GM12878 (cell line): ENCODE measurements at regions not wholly inside any gene's neighbourhood (a gene's known extent, or its start where the extent isn't known, plus 50 kb on each side); places are given as distances from the start of the nearest gene placed in this dataset.

Experiments used
- CHD2 ChIP-seq: IDR thresholded peaks from 2 replicates; pipeline ENCODE4 v1.6.1; 2011; ENCODE audit warnings: low read depth, low read length, improper control_type of control experiment, borderline replicate concordance
- HCFC1 ChIP-seq: fragments of 150-350 bp; IDR thresholded peaks from 2 replicates; pipeline ENCODE4 v1.6.1; 2014; ENCODE audit warnings: low read length
- KDM1A ChIP-seq: fragments of 200-600 bp; sonication (generic); IDR thresholded peaks from 2 replicates; pipeline ENCODE4 v1.6.1; 2016; ENCODE audit warnings: borderline replicate concordance
- NRF1 ChIP-seq: conservative IDR thresholded peaks from 2 replicates; pipeline ENCODE4 v1.6.1; 2011; ENCODE audit warnings: mild to moderate bottlenecking, low read depth, low read length, improper control_type of control experiment
- PRDM15 ChIP-seq: fragments of 450-650 bp; formaldehyde crosslinking; IDR thresholded peaks from 2 replicates; pipeline ENCODE4 v1.4.0; 2020; ENCODE audit warnings: mild to moderate bottlenecking, moderate library complexity
- RAD21 ChIP-seq: IDR thresholded peaks from 2 replicates; pipeline ENCODE4 v1.6.1; 2011; ENCODE audit warnings: mild to moderate bottlenecking, low read depth, low read length, moderate library complexity; ENCODE audit not compliant: insufficient read depth
- TBL1XR1 ChIP-seq: IDR thresholded peaks from 2 replicates; pipeline ENCODE4 v1.6.1; 2012; ENCODE audit warnings: low read depth, low read length, improper control_type of control experiment
- ZBTB4 ChIP-seq: fragments of 450-650 bp; formaldehyde crosslinking; IDR thresholded peaks from 2 replicates; pipeline ENCODE4 v1.4.0; 2022; ENCODE audit warnings: mild to moderate bottlenecking, moderate library complexity

GRCh38 chr11:70766901-70767300, 368.6 kb downstream of the CTTN start (continued):
- TF ChIP-seq PRDM15: no peak
- no peak for TF ChIP-seq TBL1XR1
- TF ChIP-seq HCFC1: no peak
- TF ChIP-seq KDM1A: no peak
- TF ChIP-seq NRF1: no peak
- no peak for TF ChIP-seq CHD2
- TF ChIP-seq RAD21: no peak
- no peak for TF ChIP-seq ZBTB4 (CRISPR knock-in tag)
